Ishikawa (cell line): ENCODE measurements at regions not wholly inside any gene's neighbourhood (a gene's known extent, or its start where the extent isn't known, plus 50 kb on each side); places are given as distances from the start of the nearest gene placed in this dataset.

Experiments used
- CEBPB ChIP-seq: IDR thresholded peaks from 2 replicates; pipeline ENCODE4 v1.6.1; 2012
- CREB1 ChIP-seq: IDR thresholded peaks from 2 replicates; pipeline ENCODE4 v1.6.1; 2012; ENCODE audit warnings: low read depth
- EGR1 ChIP-seq: IDR thresholded peaks from 2 replicates; pipeline ENCODE4 v1.6.1; 2012
- EP300 ChIP-seq: IDR thresholded peaks from 2 replicates; pipeline ENCODE4 v1.6.1; 2012; ENCODE audit warnings: borderline replicate concordance
- FOXM1 ChIP-seq: IDR thresholded peaks from 2 replicates; pipeline ENCODE4 v1.6.1; 2012; ENCODE audit warnings: low read depth, borderline replicate concordance
- NFIC ChIP-seq: IDR thresholded peaks from 2 replicates; pipeline ENCODE4 v1.6.1; 2012
- RAD21 ChIP-seq: IDR thresholded peaks from 2 replicates; pipeline ENCODE4 v1.6.1; 2012; ENCODE audit warnings: low read depth
- TAF1 ChIP-seq: IDR thresholded peaks from 2 replicates; pipeline ENCODE4 v1.6.1; 2012; ENCODE audit warnings: low read depth, mild to moderate bottlenecking
- TCF12 ChIP-seq: IDR thresholded peaks from 2 replicates; pipeline ENCODE4 v1.6.1; 2012; ENCODE audit warnings: low read depth
- TEAD4 ChIP-seq: IDR thresholded peaks from 2 replicates; pipeline ENCODE4 v1.6.1; 2012
- YY1 ChIP-seq: IDR thresholded peaks from 2 replicates; pipeline ENCODE4 v1.6.1; 2012; ENCODE audit warnings: low read depth
- ZBTB7A ChIP-seq: IDR thresholded peaks from 2 replicates; pipeline ENCODE4 v1.6.1; 2012; ENCODE audit warnings: low read depth
- TF ChIP-seq, protein P1 (sequence below): IDR thresholded peaks from 2 replicates; pipeline ENCODE4 v1.6.1; 2012
- TF ChIP-seq, protein P2 (sequence below): IDR thresholded peaks from 2 replicates; pipeline ENCODE4 v1.6.1; 2012; ENCODE audit warnings: low read depth, mild to moderate bottlenecking
- TF ChIP-seq, protein P3 (sequence below): IDR thresholded peaks from 2 replicates; pipeline ENCODE4 v1.6.1; 2012

DNA sequence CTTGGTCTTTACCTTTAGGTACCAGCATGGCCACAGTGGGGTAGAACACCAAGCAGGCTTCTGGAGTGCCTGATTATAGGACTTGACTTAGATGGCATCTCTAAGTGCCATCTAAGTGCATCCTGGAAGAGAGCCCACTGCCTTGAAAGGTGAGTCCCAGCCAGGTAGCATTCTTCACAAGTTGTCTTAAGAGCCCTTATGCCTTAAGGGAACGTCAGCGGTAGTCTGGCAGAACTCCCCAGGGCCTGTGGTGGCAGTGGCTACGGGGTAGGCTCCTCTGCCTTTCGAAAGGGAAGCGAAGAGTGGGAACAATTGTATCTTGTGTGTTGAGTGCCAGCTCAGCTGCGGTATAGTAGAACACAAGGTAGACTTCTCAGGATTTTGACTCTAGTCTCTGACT is 549.0 kb downstream of the HS3ST4 start:
- TF ChIP-seq EGR1, result no peak
- no peak for TF ChIP-seq CREB1
- no peak for TF ChIP-seq TCF12
- TF ChIP-seq CEBPB, result no peak
- TF ChIP-seq, protein P1, sequence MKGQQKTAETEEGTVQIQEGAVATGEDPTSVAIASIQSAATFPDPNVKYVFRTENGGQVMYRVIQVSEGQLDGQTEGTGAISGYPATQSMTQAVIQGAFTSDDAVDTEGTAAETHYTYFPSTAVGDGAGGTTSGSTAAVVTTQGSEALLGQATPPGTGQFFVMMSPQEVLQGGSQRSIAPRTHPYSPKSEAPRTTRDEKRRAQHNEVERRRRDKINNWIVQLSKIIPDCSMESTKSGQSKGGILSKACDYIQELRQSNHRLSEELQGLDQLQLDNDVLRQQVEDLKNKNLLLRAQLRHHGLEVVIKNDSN, result no peak
- TF ChIP-seq YY1, result no peak
- TF ChIP-seq, protein P2, sequence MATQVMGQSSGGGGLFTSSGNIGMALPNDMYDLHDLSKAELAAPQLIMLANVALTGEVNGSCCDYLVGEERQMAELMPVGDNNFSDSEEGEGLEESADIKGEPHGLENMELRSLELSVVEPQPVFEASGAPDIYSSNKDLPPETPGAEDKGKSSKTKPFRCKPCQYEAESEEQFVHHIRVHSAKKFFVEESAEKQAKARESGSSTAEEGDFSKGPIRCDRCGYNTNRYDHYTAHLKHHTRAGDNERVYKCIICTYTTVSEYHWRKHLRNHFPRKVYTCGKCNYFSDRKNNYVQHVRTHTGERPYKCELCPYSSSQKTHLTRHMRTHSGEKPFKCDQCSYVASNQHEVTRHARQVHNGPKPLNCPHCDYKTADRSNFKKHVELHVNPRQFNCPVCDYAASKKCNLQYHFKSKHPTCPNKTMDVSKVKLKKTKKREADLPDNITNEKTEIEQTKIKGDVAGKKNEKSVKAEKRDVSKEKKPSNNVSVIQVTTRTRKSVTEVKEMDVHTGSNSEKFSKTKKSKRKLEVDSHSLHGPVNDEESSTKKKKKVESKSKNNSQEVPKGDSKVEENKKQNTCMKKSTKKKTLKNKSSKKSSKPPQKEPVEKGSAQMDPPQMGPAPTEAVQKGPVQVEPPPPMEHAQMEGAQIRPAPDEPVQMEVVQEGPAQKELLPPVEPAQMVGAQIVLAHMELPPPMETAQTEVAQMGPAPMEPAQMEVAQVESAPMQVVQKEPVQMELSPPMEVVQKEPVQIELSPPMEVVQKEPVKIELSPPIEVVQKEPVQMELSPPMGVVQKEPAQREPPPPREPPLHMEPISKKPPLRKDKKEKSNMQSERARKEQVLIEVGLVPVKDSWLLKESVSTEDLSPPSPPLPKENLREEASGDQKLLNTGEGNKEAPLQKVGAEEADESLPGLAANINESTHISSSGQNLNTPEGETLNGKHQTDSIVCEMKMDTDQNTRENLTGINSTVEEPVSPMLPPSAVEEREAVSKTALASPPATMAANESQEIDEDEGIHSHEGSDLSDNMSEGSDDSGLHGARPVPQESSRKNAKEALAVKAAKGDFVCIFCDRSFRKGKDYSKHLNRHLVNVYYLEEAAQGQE, result no peak
- no peak for TF ChIP-seq NFIC
- TF ChIP-seq, protein P3, sequence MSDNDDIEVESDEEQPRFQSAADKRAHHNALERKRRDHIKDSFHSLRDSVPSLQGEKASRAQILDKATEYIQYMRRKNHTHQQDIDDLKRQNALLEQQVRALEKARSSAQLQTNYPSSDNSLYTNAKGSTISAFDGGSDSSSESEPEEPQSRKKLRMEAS, result no peak
- TF ChIP-seq TAF1, result no peak
- no peak for TF ChIP-seq ZBTB7A
- TF ChIP-seq RAD21, result no peak
- TF ChIP-seq FOXM1, result no peak
- no peak for TF ChIP-seq EP300
- no peak for TF ChIP-seq TEAD4

DNA sequence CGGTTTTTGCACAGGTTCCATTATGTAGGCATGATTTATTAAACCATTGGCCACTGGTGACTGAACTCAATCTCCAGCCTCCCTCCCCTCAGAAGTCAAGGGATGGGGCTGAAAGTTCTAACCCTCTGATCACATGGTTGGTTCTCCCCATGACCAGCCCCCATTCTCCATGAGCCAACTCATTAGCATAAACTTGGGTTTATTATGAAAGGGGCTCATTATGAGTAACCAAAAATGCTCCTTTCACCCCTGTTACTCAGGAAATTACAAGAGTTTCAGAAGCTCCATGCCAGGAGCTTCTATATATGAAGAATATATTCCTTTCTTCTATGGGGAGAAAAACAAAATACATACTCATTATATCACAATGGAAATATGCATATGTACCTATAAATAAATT is 555.3 kb downstream of the HS3ST4 start:
- TF ChIP-seq TCF12 (no peak), YY1 (no peak), ZBTB7A (no peak), CEBPB (no peak), TEAD4 (no peak), CREB1 (no peak), TAF1 (no peak), EP300 (no peak), FOXM1 (no peak), EGR1 (no peak), RAD21 (no peak), NFIC (no peak)
- TF ChIP-seq, protein P1, result no peak
- TF ChIP-seq, protein P3, result no peak
- TF ChIP-seq, protein P2, result no peak

DNA sequence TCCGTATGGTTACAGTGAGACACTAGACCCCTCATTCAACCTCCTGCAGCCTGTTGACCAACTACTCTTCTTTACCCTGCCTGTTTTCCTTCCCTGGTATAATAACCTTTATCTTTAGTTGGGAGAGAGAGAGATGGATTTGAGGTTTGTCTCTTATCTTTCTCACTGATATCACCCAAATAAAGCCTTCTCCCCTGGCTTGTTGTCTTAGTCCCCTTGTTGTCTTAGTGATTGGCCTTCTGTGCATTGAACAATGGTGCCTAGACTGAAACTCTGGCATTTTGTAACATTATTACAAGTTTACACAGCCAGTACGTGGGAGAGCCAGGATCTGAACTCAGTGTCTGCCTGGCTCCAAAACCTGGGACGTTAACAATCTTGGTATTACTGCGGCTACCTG is 560.8 kb downstream of the HS3ST4 start:
- TF ChIP-seq FOXM1 (no peak), YY1 (no peak), ZBTB7A (no peak), TEAD4 (no peak), TCF12 (no peak), RAD21 (no peak), NFIC (no peak), CREB1 (no peak), EGR1 (no peak), CEBPB (no peak), EP300 (no peak), TAF1 (no peak)
- TF ChIP-seq, protein P2, result no peak
- TF ChIP-seq, protein P3, result no peak
- TF ChIP-seq, protein P1, result no peak

DNA sequence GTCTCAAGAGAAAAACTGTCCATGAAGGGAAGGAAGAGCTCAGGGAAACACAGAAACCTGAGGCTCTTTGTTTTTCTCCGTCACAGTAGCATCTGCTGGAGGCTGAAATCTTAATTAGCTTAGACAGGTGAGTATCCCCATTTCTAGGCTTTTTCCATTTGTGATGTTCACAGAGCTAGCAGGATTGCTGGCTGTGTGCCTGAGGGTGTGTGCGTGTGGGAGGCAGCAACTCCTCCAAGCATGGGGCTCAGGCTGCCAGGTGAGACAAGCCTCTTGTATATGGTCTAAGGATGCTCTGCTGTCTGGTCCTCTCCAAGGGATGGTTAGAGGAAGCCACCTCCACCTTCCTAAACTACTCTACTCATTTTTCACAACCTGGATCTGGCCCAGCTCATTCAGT is 569.9 kb downstream of the HS3ST4 start:
- TF ChIP-seq YY1 (no peak), EGR1 (no peak), EP300 (no peak), NFIC (no peak), TAF1 (no peak), ZBTB7A (no peak), FOXM1 (no peak), TEAD4 (no peak), CEBPB (no peak), RAD21 (no peak), TCF12 (no peak), CREB1 (no peak)
- TF ChIP-seq, protein P1, result no peak
- TF ChIP-seq, protein P2, result no peak
- TF ChIP-seq, protein P3, result no peak
